PC-9 (cell line): ENCODE measurements at regions not wholly inside any gene's neighbourhood (a gene's known extent, or its start where the extent isn't known, plus 50 kb on each side); places are given as distances from the start of the nearest gene placed in this dataset.

Experiments
- BruUV-seq: library from RNA; stranded (reverse); fragments of 400-500 nt; replicated peaks from 2 replicates; lab custom pipeline; 2021; lab: Mats Ljungman, UMichigan
- CTCF ChIA-PET: fragments of 300-600 bp; sonication (Branson Sonifier 250); formaldehyde crosslinking; loops from one replicate; lab custom pipeline; 2022; ENCODE audit warnings: antibody characterized with exemption; lab: Charles Lee
- POLR2A ChIA-PET: fragments of 300-600 bp; sonication (Branson Sonifier 250); formaldehyde crosslinking; loops from one replicate; lab custom pipeline; 2022; ENCODE audit warnings: antibody characterized with exemption; ENCODE audit not compliant: unreplicated experiment; lab: Charles Lee
- DNase-seq, 2 experiments: peaks; one replicate each; pipeline versions ENCODE4 v3.0.0 to v3.0.0-alpha.2; 2015 to 2022; ENCODE audit warnings: mixed read lengths in 1 of 2
- H2AFZ ChIP-seq: fragments of 200-600 bp; sonication (generic); 2 replicates; pipeline ENCODE4 v1.8.1; 2017; ENCODE audit warnings: antibody characterized with exemption
- H3F3A ChIP-seq: fragments of 200-600 bp; sonication (generic); 2 replicates; pipeline ENCODE4 v1.8.1; 2017; ENCODE audit warnings: antibody characterized with exemption, mild to moderate bottlenecking, low read depth; ENCODE audit not compliant: insufficient read depth
- H3K27ac ChIP-seq: fragments of 200-600 bp; sonication (generic); 2 replicates; pipeline ENCODE4 v1.6.1; 2016; ENCODE audit warnings: mixed run types
- H3K27me3 ChIP-seq: fragments of 200-600 bp; sonication (generic); 2 replicates; pipeline ENCODE4 v1.6.1; 2016; ENCODE audit warnings: low read depth, mixed run types; ENCODE audit not compliant: insufficient read depth
- H3K36me3 ChIP-seq: fragments of 200-600 bp; sonication (generic); 2 replicates; pipeline ENCODE4 v1.6.1; 2016; ENCODE audit warnings: low read depth, mixed run types
- H3K4me1 ChIP-seq: fragments of 200-600 bp; sonication (generic); replicated peaks from 2 replicates; pipeline ENCODE4 v1.6.1; 2016; ENCODE audit warnings: mixed run types; ENCODE audit not compliant: insufficient read depth
- H3K4me2 ChIP-seq: fragments of 200-600 bp; sonication (generic); 2 replicates; pipeline ENCODE4 v1.6.1; 2017; ENCODE audit warnings: mixed run types
- H3K4me3 ChIP-seq: fragments of 200-600 bp; sonication (generic); 2 replicates; pipeline ENCODE4 v1.6.1; 2016; ENCODE audit warnings: mixed run types
- H3K79me2 ChIP-seq: fragments of 200-600 bp; sonication (generic); 2 replicates; pipeline ENCODE4 v1.6.1; 2017; ENCODE audit warnings: low read depth, mixed run types
- H3K9me2 ChIP-seq: fragments of 200-600 bp; sonication (generic); 2 replicates; pipeline ENCODE4 v1.8.1; 2017; ENCODE audit warnings: mild to moderate bottlenecking; ENCODE audit not compliant: insufficient read depth
- H3K9me3 ChIP-seq: fragments of 200-600 bp; sonication (generic); 2 replicates; pipeline ENCODE4 v1.8.1; 2016; ENCODE audit warnings: low read depth; ENCODE audit not compliant: insufficient read depth
- H4K20me1 ChIP-seq: fragments of 200-600 bp; sonication (generic); 2 replicates; pipeline ENCODE4 v1.8.1; 2017; ENCODE audit not compliant: insufficient read depth
- EZH2 ChIP-seq: fragments of 200-600 bp; sonication (generic); IDR thresholded peaks from 2 replicates; pipeline ENCODE4 v1.8.0; 2017; ENCODE audit warnings: antibody characterized with exemption, low read depth
- intact Hi-C: fragments of 100-400 bp; cut with micrococcal nuclease; formaldehyde crosslinking; loops from one replicate; pipeline ENCODE4 v1.10.0; 2022; ENCODE audit not compliant: unreplicated experiment
- TF ChIP-seq, protein P1 (sequence below): fragments of 200-600 bp; sonication (generic); conservative IDR thresholded peaks from 2 replicates; pipeline ENCODE4 v1.6.1; 2017; ENCODE audit warnings: mixed run types, antibody characterized with exemption, mild to moderate bottlenecking, moderate library complexity

DNA sequence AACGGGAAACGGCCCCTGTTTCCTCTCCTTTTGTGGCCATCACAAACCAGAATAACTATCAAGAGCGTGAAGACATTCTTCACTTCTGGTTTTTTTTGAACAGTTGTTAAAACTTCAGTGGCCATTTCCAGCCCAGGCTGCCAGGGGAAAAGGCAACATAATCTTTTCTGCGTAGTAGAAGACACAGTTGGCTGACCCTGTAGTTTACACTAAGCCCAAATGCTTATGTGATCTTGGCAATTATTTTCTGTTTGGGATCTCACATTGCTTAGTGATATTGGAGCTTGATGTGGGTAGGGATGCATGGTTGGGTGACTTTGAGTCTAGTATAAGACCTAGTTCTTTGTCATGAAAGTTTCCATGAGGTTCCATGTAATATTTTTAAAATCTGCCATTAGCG is 449.4 kb upstream of the CDH4 start:
- Histone ChIP-seq H3K27ac (no peak overlapping the region), H3K79me2 (no peaks in the 10 kb centered on the region), H3K4me2 (no peak overlapping the region), H3K9me3 (no peaks in the 10 kb centered on the region), H3K36me3 (no peaks in the 10 kb centered on the region), H3K4me3 (no peak overlapping the region), H3K4me1 (no peaks in the 10 kb centered on the region), H2AFZ (no peak overlapping the region), H3K9me2 (no peaks in the 10 kb centered on the region), H3F3A (no peaks in the 10 kb centered on the region), H3K27me3 (peaks cover 55% of the 10 kb centered on the region), H4K20me1 (no peaks in the 10 kb centered on the region)
- CTCF ChIA-PET = no interaction called here
- intact Hi-C loops = no loop called here
- no TSS peak for BruUV-seq
- TF ChIP-seq, protein P1, sequence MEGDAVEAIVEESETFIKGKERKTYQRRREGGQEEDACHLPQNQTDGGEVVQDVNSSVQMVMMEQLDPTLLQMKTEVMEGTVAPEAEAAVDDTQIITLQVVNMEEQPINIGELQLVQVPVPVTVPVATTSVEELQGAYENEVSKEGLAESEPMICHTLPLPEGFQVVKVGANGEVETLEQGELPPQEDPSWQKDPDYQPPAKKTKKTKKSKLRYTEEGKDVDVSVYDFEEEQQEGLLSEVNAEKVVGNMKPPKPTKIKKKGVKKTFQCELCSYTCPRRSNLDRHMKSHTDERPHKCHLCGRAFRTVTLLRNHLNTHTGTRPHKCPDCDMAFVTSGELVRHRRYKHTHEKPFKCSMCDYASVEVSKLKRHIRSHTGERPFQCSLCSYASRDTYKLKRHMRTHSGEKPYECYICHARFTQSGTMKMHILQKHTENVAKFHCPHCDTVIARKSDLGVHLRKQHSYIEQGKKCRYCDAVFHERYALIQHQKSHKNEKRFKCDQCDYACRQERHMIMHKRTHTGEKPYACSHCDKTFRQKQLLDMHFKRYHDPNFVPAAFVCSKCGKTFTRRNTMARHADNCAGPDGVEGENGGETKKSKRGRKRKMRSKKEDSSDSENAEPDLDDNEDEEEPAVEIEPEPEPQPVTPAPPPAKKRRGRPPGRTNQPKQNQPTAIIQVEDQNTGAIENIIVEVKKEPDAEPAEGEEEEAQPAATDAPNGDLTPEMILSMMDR = no peak
- no peak for TF ChIP-seq EZH2
- no peak for DNase-seq
- POLR2A ChIA-PET = no interaction called here

DNA sequence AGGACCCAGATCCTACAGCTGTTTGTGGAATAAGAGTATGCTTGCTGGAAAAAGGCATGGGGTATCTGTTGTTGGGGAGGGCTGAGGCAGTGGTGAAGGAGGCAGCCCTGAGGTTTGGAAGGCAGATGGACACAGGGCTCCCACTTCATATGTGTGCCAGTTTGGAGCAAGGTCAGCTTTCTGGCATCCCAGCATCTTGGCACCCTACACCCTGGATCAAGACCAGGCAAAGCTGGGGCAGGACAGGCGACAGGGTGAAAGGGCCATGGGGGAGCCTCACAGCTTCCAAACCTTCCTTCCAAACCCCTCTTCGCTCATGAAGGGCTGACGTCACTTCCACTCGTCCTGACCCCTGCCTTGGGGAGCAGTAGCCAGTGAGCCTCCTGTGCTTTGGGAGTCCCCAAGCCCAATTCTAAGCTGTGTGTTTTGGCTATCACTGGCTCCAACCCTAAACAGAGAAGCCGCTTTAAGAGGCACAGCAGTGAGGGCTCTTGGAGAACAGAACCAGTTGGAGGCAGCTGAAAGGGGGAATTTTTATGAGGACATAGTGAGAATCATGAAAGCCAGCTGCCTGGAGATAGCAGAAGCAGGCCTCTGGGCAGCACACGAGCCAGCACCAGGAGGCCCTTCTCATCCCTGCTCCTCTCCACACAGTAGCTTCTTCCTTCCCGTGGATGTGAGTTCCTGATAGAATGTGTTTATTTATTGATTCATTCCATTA is 448.6 kb upstream of the CDH4 start:
- Histone ChIP-seq H4K20me1 (no peaks in the 10 kb centered on the region), H3K27me3 (peaks cover 56% of the 10 kb centered on the region), H3F3A (no peaks in the 10 kb centered on the region), H3K79me2 (no peaks in the 10 kb centered on the region), H3K36me3 (no peaks in the 10 kb centered on the region), H3K4me3 (no peak overlapping the region), H3K27ac (no peak overlapping the region), H3K4me1 (no peaks in the 10 kb centered on the region), H2AFZ (no peak overlapping the region), H3K4me2 (no peak overlapping the region), H3K9me2 (no peaks in the 10 kb centered on the region), H3K9me3 (no peaks in the 10 kb centered on the region)
- no peak for DNase-seq
- intact Hi-C loops = no loop called here
- BruUV-seq = no TSS peak
- TF ChIP-seq, protein P1 = no peak
- no peak for TF ChIP-seq EZH2
- POLR2A ChIA-PET = no interaction called here
- CTCF ChIA-PET = no interaction called here

DNA sequence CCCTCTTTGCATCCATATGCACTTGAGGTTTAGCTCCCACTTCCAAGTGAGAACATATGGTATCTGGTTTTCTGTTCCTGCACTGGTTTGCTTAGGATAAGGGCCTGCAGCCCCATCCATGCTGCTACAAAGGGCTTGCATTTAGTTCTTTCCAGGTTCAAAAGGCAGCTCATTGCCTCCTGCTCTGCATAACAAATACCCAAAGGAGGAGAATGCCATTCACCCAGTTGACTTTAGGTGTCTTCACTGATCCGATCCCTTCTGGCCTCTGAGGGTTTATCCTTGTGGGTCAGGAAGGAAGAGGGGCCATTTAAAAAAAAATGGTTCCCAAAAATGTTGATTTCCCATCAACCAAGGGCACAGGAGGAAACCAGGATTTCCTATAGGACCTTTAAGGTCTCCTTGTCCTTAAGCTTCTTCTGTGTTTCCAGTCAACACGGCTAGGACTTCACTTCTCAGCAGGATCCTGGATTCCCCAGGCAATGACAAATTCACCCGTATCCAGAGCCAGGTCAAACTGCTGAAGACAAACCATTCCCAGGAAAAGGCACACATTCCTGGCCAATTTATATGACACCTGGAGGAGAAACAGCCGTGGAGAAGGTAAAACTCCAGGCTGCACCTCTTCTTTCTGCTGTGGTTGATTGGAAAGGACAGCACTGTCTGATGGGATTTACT is 447.7 kb upstream of the CDH4 start:
- H4K20me1 ChIP-seq = no peaks in the 10 kb centered on the region
- H3K9me3 ChIP-seq = no peaks in the 10 kb centered on the region
- no peaks in the 10 kb centered on the region for H3K79me2 ChIP-seq
- H3K4me1 ChIP-seq = no peaks in the 10 kb centered on the region
- H3F3A ChIP-seq = no peaks in the 10 kb centered on the region
- ChIA-PET POLR2A (no interaction called here), CTCF (no interaction called here)
- no peaks in the 10 kb centered on the region for H3K9me2 ChIP-seq
- no peak for TF ChIP-seq EZH2
- H3K27me3 ChIP-seq = peaks cover 56% of the 10 kb centered on the region
- BruUV-seq = no TSS peak
- no peaks in the 10 kb centered on the region for H3K36me3 ChIP-seq
- H3K4me2 ChIP-seq = no peak overlapping the region
- DNase-seq = no peak
- no peak overlapping the region for H3K4me3 ChIP-seq
- intact Hi-C loops = no loop called here
- H2AFZ ChIP-seq = no peak overlapping the region
- no peak overlapping the region for H3K27ac ChIP-seq
